ENCODE measurements at regions not wholly inside any gene's neighbourhood (a gene's known extent, or its start where the extent isn't known, plus 50 kb on each side); places are given as distances from the start of the nearest gene placed in this dataset.

- Mint-ChIP-seq H3K4me1 (no peaks in the 10 kb centered on the region), H3K4me3 (no peak overlapping the region), H3K9me3 (peaks cover 8% of the 10 kb centered on the region), H3K36me3 (no peaks in the 10 kb centered on the region), H3K27me3 (no peaks in the 10 kb centered on the region), H3K27ac (no peak overlapping the region)
- no peak for ATAC-seq
Measured at GRCh38 chr7:67762516-67762915, 765.9 kb downstream of the TYW1 start.

- Mint-ChIP-seq H3K27ac (no peak overlapping the region), H3K4me3 (no peak overlapping the region), H3K9me3 (peaks cover 4% of the 10 kb centered on the region), H3K27me3 (no peaks in the 10 kb centered on the region), H3K4me1 (no peaks in the 10 kb centered on the region), H3K36me3 (no peaks in the 10 kb centered on the region)
- no peak for ATAC-seq
Measured at GRCh38 chr7:67764289-67764688, 767.7 kb downstream of the TYW1 start.

GRCh38 chr7:67765481-67766175 is 769.0 kb downstream of the TYW1 start:
- ATAC-seq = no peak
- Mint-ChIP-seq H3K4me3 (no peak overlapping the region), H3K27ac (no peak overlapping the region), H3K4me1 (no peaks in the 10 kb centered on the region), H3K36me3 (no peaks in the 10 kb centered on the region), H3K9me3 (peaks cover 8% of the 10 kb centered on the region), H3K27me3 (no peaks in the 10 kb centered on the region)

- H3K4me1 Mint-ChIP-seq = no peaks in the 10 kb centered on the region
- no peak for ATAC-seq
- peaks cover 11% of the 10 kb centered on the region for H3K9me3 Mint-ChIP-seq
- H3K4me3 Mint-ChIP-seq = no peak overlapping the region
- H3K36me3 Mint-ChIP-seq = no peaks in the 10 kb centered on the region
- H3K27me3 Mint-ChIP-seq = no peaks in the 10 kb centered on the region
- H3K27ac Mint-ChIP-seq = no peak overlapping the region
Measured at GRCh38 chr7:67766906-67767410, 770.3 kb downstream of the TYW1 start.

GRCh38 chr7:67771846-67772605 is 775.4 kb downstream of the TYW1 start:
- H3K9me3 Mint-ChIP-seq = peaks cover 16% of the 10 kb centered on the region
- H3K4me3 Mint-ChIP-seq = no peak overlapping the region
- H3K36me3 Mint-ChIP-seq = no peaks in the 10 kb centered on the region
- ATAC-seq = no peak
- no peaks in the 10 kb centered on the region for H3K4me1 Mint-ChIP-seq
- no peaks in the 10 kb centered on the region for H3K27me3 Mint-ChIP-seq
- H3K27ac Mint-ChIP-seq = no peak overlapping the region

- H3K4me1 Mint-ChIP-seq = no peaks in the 10 kb centered on the region
- no peak for ATAC-seq
- no peak overlapping the region for H3K4me3 Mint-ChIP-seq
- peaks cover 16% of the 10 kb centered on the region for H3K9me3 Mint-ChIP-seq
- no peaks in the 10 kb centered on the region for H3K27me3 Mint-ChIP-seq
- no peaks in the 10 kb centered on the region for H3K36me3 Mint-ChIP-seq
- H3K27ac Mint-ChIP-seq = no peak overlapping the region
Measured at GRCh38 chr7:67773081-67773480, 776.4 kb downstream of the TYW1 start.

GRCh38 chr7:67777119-67777518 is 780.5 kb downstream of the TYW1 start:
- no peak overlapping the region for H3K27ac Mint-ChIP-seq
- ATAC-seq = no peak
- H3K4me1 Mint-ChIP-seq = no peaks in the 10 kb centered on the region
- H3K4me3 Mint-ChIP-seq = no peak overlapping the region
- peaks cover 19% of the 10 kb centered on the region for H3K9me3 Mint-ChIP-seq
- H3K27me3 Mint-ChIP-seq = no peaks in the 10 kb centered on the region
- H3K36me3 Mint-ChIP-seq = no peaks in the 10 kb centered on the region

GRCh38 chr7:67781841-67782240 is 785.2 kb downstream of the TYW1 start:
- no peak for ATAC-seq
- Mint-ChIP-seq H3K4me1 (no peaks in the 10 kb centered on the region), H3K27ac (no peak overlapping the region), H3K4me3 (no peak overlapping the region), H3K9me3 (peaks cover 17% of the 10 kb centered on the region), H3K27me3 (no peaks in the 10 kb centered on the region), H3K36me3 (no peaks in the 10 kb centered on the region)

DNA sequence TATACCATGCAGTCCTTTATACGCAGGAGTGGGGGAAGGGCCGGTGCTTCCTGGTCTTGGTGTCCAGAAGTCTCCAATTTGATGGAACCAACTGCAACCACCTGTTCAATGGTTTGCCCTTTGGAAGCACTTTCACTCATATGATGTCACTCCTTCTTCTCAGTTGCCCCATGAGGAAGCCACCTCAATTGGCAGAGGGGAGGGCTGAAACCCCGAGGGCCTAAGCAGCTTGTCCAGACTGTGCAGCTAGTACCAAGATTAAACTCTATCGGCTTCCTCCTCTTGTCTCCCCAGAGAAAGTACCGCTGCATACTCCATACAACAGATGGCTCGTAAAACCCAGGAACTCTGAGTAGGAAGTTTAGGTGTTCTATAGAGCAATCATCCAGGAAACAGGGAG is 789.4 kb downstream of the TYW1 start:
- Mint-ChIP-seq H3K27me3 (no peaks in the 10 kb centered on the region), H3K9me3 (peaks cover 15% of the 10 kb centered on the region), H3K4me1 (no peaks in the 10 kb centered on the region), H3K27ac (no peak overlapping the region), H3K4me3 (no peak overlapping the region), H3K36me3 (no peaks in the 10 kb centered on the region)
- no peak for ATAC-seq

DNA sequence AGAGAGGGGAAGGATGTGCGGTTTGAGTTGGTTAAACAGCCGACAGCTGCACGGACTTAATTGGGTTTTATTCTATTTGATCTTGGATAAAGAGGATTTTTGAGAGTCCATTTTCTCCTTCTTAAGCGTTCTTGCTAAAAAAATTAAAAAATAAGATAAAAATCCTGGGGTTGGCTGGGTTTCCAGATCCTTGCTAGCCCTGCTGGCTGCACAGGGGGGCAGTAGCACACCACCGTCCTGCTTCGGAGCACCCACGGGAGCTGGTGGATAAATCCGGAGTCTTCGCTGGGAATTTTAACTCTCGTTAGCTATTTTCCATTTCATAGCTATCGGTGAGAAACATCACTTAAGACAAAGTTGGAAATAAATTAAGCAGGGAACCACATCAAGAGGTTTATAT is 792.0 kb downstream of the TYW1 start:
- H3K36me3 Mint-ChIP-seq = no peaks in the 10 kb centered on the region
- H3K27me3 Mint-ChIP-seq = no peaks in the 10 kb centered on the region
- no peak overlapping the region for H3K27ac Mint-ChIP-seq
- H3K9me3 Mint-ChIP-seq = peaks cover 12% of the 10 kb centered on the region
- no peak for ATAC-seq
- H3K4me3 Mint-ChIP-seq = no peak overlapping the region
- H3K4me1 Mint-ChIP-seq = no peaks in the 10 kb centered on the region

- no peak for ATAC-seq
- Mint-ChIP-seq H3K36me3 (no peaks in the 10 kb centered on the region), H3K4me3 (no peak overlapping the region), H3K27ac (no peak overlapping the region), H3K27me3 (no peaks in the 10 kb centered on the region), H3K9me3 (peaks cover 11% of the 10 kb centered on the region), H3K4me1 (no peaks in the 10 kb centered on the region)
Measured at GRCh38 chr7:67791918-67792317, 795.3 kb downstream of the TYW1 start.

GRCh38 chr7:67794544-67794943 is 797.9 kb downstream of the TYW1 start:
- Mint-ChIP-seq H3K36me3 (no peaks in the 10 kb centered on the region), H3K4me3 (no peak overlapping the region), H3K4me1 (no peaks in the 10 kb centered on the region), H3K9me3 (peaks cover 10% of the 10 kb centered on the region), H3K27ac (no peak overlapping the region), H3K27me3 (no peaks in the 10 kb centered on the region)
- ATAC-seq = no peak

- H3K4me1 Mint-ChIP-seq = no peaks in the 10 kb centered on the region
- no peaks in the 10 kb centered on the region for H3K36me3 Mint-ChIP-seq
- no peak overlapping the region for H3K27ac Mint-ChIP-seq
- no peaks in the 10 kb centered on the region for H3K27me3 Mint-ChIP-seq
- H3K4me3 Mint-ChIP-seq = no peak overlapping the region
- no peak for ATAC-seq
- peaks cover 12% of the 10 kb centered on the region for H3K9me3 Mint-ChIP-seq
Measured at GRCh38 chr7:67803789-67804188, 807.2 kb downstream of the TYW1 start.

DNA sequence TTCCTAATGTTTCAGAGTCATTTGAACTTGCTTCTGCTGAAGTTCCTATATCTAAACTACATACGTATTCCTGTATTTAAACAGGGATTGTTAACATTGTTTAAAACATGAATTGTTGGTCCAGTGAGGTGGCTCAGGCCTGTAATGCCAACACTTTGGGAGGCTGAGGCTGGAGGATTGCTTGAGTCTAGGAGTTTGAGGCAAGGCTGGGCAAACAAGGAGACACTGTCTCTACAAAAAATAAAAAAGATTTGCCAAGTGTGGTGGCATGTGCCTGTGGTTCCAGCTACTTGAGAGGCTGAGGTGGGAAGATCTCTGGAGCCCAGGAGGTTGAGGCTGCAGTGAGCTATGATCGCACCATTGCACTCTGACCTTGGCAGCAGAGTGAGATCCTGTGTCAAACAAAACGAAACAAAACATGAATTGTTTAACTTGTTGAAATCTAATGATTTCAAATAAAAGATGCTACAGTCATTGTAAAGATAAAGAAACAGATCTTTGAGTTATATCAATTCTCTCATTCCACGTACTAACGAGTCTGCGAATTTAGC is 809.4 kb downstream of the TYW1 start:
- Mint-ChIP-seq H3K27ac (no peak overlapping the region), H3K9me3 (peaks cover 7% of the 10 kb centered on the region), H3K4me1 (no peaks in the 10 kb centered on the region), H3K27me3 (no peaks in the 10 kb centered on the region), H3K4me3 (no peak overlapping the region), H3K36me3 (no peaks in the 10 kb centered on the region)
- ATAC-seq = no peak

- Mint-ChIP-seq H3K4me3 (no peak overlapping the region), H3K27me3 (no peaks in the 10 kb centered on the region), H3K27ac (no peak overlapping the region), H3K36me3 (no peaks in the 10 kb centered on the region), H3K9me3 (peaks cover 15% of the 10 kb centered on the region), H3K4me1 (no peaks in the 10 kb centered on the region)
- ATAC-seq = no peak
Measured at GRCh38 chr7:67807826-67808225, 811.2 kb downstream of the TYW1 start.

DNA sequence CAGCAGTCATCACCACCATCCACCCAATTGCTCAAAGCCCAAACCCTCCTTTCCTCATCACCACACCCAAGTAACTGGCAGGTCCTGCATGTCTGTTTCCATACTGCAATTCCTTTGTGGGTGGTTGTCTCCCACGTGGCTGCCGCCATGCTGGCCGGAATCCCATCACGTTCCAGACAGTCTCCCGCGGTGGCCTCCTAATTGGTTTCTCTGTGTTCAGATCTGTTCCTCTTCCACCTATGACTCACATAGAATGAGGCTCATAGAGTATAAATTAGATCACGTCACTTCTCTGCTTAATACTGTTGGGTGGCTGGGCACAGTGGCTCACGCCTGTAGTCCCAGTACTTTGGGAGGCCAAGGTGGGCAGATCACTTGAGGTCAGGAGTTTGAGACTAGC is 813.0 kb downstream of the TYW1 start:
- Mint-ChIP-seq H3K27me3 (no peaks in the 10 kb centered on the region), H3K27ac (no peak overlapping the region), H3K9me3 (peaks cover 15% of the 10 kb centered on the region), H3K4me1 (no peaks in the 10 kb centered on the region), H3K36me3 (no peaks in the 10 kb centered on the region), H3K4me3 (no peak overlapping the region)
- ATAC-seq = no peak

All from stimulated activated memory B cell treated with anti-CD40 and anti-IgM and Interleukin-4, amounts not matched to agents 10 μg/mL and 1 μg/mL and 100 μg/mL, for 72 hours (primary cell).